Uterus (tissue), 3 donors: ENCODE measurements at regions not wholly inside any gene's neighbourhood (a gene's known extent, or its start where the extent isn't known, plus 50 kb on each side); places are given as distances from the start of the nearest gene placed in this dataset.
A peak's percentile ranks its signal among the peaks of the same experiment; 100 is the strongest.
"Not testable (repeated sequence)": the region's sequence is repeated elsewhere in the genome, so short reads cannot be mapped to it uniquely, and the experiment has no call there.

ENCODE experiments used
- DNase-seq, 2 donors: peaks; one replicate each; pipeline ENCODE4 v3.0.0-alpha.2; 2019 to 2020
- H3K27ac ChIP-seq, 2 donors: fragments of 200-600 bp; sonication (generic); 1 replicate in 1 of 2; 2 replicates in 1 of 2; pipeline ENCODE4 v1.5.1; 2016 to 2018
- H3K27me3 ChIP-seq, 2 donors: fragments of 200-600 bp; sonication (generic); one replicate each; pipeline ENCODE4 v1.5.1; 2018 to 2019; ENCODE audit warnings: control low read depth in 1 of 2
- H3K36me3 ChIP-seq, 2 donors: fragments of 200-600 bp; sonication (generic); one replicate each; pipeline ENCODE4 v1.5.1; 2019; ENCODE audit warnings: control low read depth in 1 of 2
- H3K4me1 ChIP-seq, 2 donors: fragments of 200-600 bp; sonication (generic); one replicate each; pipeline ENCODE4 v1.5.1; 2018 to 2019; ENCODE audit warnings: control low read depth in 1 of 2
- H3K4me3 ChIP-seq, 2 donors: fragments of 200-600 bp; sonication (generic); 1 replicate in 1 of 2; 2 replicates in 1 of 2; pipeline ENCODE4 v1.5.1; 2018 to 2019; ENCODE audit warnings: mild to moderate bottlenecking in 1 of 2
- H3K9me3 ChIP-seq, 2 donors: fragments of 200-600 bp; sonication (generic); one replicate each; pipeline ENCODE4 v1.5.1; 2019; ENCODE audit warnings: control low read depth in 1 of 2
- CTCF ChIP-seq, 4 experiments: fragments of 200-600 bp in 2 of 4; fragments of 450-650 bp in 2 of 4; sonication (generic) in 2 of 4; IDR thresholded peaks; one replicate each; pipeline ENCODE4 v1.5.1; 2016 to 2019; ENCODE audit warnings: antibody characterized with exemption in 4 of 4, mild to moderate bottlenecking in 2 of 4, moderate library complexity in 1 of 4
- POLR2A ChIP-seq, 2 donors: fragments of 450-650 bp; IDR thresholded peaks; one replicate each; pipeline ENCODE4 v1.6.1; 2016; ENCODE audit warnings: antibody characterized with exemption in 2 of 2, mild to moderate bottlenecking in 1 of 2, moderate library complexity in 1 of 2
- intact Hi-C: fragments of 100-400 bp; cut with DNase I; formaldehyde crosslinking; loops from one replicate; pipeline ENCODE4 v1.15.1; 2023; ENCODE audit warnings: low total_unique reads
- donor health status: DM: yes; HTN: yes; CAD: no.

GRCh38 chr17:20908313-20909267 is 134.2 kb downstream of the USP22 start:
- Histone ChIP-seq H3K4me3 (peak overlapping the region; percentile 16 to 40), H3K4me1 (peaks cover 0 to 4% of the 10 kb centered on the region in 2 donors), H3K27ac (peak overlapping the region; percentile 82 to 91), H3K36me3 (no peaks in the 10 kb centered on the region), H3K27me3 (no peaks in the 10 kb centered on the region), H3K9me3 (no peaks in the 10 kb centered on the region)
- intact Hi-C loops: no loop called here
- DNase-seq: peak; percentile 85 to 92
- TF ChIP-seq CTCF (IDR thresholded peaks at IDR 0.05) (peak; percentile 72 to 89 (median 82)), POLR2A (IDR thresholded peaks at IDR 0.05) (peak; percentile 53 to 71)

DNA sequence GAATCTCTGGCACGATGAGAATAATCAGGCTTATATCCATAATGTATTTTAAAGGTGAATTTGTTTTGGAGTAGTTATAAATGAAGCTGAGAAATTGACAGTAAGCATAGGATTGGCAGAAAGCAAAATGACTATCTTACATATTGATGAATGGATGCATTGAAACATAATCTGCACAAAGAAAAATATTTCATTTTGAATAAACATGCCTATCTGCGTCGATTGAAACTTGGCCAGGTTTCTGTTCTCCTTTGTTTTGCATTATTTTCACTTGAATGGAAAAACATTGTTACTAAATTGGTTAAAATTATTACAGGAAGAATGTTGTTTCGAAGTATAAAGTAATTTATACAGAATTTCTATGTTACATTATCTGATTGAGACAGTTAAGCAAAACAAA is 128.2 kb downstream of the USP22 start:
- TF ChIP-seq CTCF (IDR thresholded peaks at IDR 0.05) (no peak), POLR2A (IDR thresholded peaks at IDR 0.05) (no peak)
- no peak overlapping the region for H3K4me3 ChIP-seq
- H3K9me3 ChIP-seq: no peaks in the 10 kb centered on the region
- no peaks in the 10 kb centered on the region for H3K27me3 ChIP-seq
- intact Hi-C loops: no loop called here
- DNase-seq: no peak
- H3K36me3 ChIP-seq: no peaks in the 10 kb centered on the region
- H3K4me1 ChIP-seq: no peaks in the 10 kb centered on the region
- H3K27ac ChIP-seq: no peak overlapping the region

- Histone ChIP-seq H3K36me3 (no peaks in the 10 kb centered on the region), H3K4me3 (no peak overlapping the region), H3K9me3 (no peaks in the 10 kb centered on the region), H3K27me3 (no peaks in the 10 kb centered on the region), H3K27ac (no peak overlapping the region), H3K4me1 (peaks cover 0 to 3% of the 10 kb centered on the region in 2 donors)
- TF ChIP-seq CTCF (IDR thresholded peaks at IDR 0.05): no peak
- TF ChIP-seq POLR2A (IDR thresholded peaks at IDR 0.05): no peak
- no peak for DNase-seq
- intact Hi-C loops: no loop called here
These were observed 126.4 kb downstream of the USP22 start for GRCh38 chr17:20916383-20916782.

DNA sequence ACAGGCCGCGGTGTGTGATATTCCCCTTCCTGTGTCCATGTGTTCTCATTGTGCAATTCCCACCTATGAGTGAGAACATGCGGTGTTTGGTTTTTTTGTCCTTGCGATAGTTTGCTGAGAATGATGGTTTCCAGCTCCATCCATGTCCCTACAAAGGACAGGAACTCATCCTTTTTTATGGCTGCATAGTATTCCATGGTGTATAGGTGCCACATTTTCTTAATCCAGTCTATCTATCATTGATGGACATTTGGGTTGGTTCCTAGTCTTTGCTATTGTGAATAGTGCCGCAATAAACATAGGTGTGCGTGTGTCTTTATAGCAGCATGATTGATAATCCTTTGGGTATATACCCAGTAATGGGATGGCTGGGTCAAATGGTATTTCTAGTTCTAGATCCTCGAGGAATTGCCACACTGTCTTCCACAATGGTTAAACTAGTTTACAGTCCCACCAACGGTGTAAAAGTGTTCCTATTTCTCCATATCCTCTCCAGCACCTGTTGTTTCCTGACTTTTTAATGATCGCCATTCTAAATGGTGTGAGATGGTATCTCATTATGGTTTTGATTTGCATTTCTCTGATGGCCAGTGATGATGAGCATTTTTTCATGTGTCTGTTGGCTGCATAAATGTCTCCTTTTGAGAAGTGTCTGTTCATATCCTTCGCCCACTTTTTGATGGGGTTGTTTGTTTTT is 125.1 kb downstream of the USP22 start:
- intact Hi-C loops, H3K4me3 ChIP-seq: not testable (repeated sequence)

DNA sequence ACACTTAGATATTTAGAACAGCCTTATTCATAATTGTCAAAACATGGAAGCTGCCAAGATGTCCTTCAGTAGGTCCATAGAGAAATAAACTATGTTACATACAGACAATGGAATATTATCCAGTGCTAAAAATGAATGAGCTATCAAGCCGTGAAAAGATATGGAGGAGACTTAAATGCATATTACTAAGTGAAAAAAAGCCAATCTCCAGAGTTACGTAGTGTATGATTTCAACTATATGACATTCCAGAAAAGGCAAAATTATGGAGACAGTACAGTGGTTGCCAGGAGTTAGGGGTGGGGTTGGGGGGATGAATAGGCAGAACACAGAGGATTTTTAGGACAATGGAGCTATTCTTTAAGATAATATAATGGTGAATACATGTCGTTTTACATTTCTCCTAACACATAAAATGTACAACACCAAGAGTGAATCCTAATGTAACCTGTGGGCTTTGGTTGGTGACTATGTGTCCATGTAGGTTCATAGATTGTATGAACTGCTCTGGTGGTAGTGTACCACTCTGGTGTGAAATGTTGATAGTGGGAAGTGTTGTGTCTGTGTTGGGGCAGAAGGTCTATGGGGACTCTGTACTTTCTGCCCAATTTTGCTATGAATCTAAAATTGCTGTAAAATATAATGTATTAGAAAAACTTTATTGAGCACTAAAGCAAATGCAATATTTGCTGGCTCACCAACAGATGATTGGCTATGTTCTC is 122.6 kb downstream of the USP22 start:
- peak overlapping the region; percentile 89 to 92 for H3K27ac ChIP-seq
- peak overlapping the region in 1 of 2 donors; percentile 11 for H3K4me3 ChIP-seq
- intact Hi-C loops: no loop called here
- peaks cover 3 to 5% of the 10 kb centered on the region in 2 donors for H3K4me1 ChIP-seq
- no peaks in the 10 kb centered on the region for H3K36me3 ChIP-seq
- no peak for DNase-seq
- H3K27me3 ChIP-seq: no peaks in the 10 kb centered on the region
- no peak for TF ChIP-seq POLR2A (IDR thresholded peaks at IDR 0.05)
- no peaks in the 10 kb centered on the region for H3K9me3 ChIP-seq

More for the DNA sequence above, 125.1 kb downstream of the USP22 start:
- not testable (repeated sequence) for H3K27me3 ChIP-seq, H3K4me1 ChIP-seq, H3K9me3 ChIP-seq, H3K27ac ChIP-seq, DNase-seq, H3K36me3 ChIP-seq
